CD14-positive monocyte (primary cell): ENCODE measurements at regions not wholly inside any gene's neighbourhood (a gene's known extent, or its start where the extent isn't known, plus 50 kb on each side); places are given as distances from the start of the nearest gene placed in this dataset.

Experiments
- DNase-seq, 3 donors: peaks; one replicate each; pipeline ENCODE4 v3.0.0-alpha.2; 2011 to 2022
- H2AFZ ChIP-seq: 2 replicates; pipeline ENCODE4 v1.6.0; 2012; ENCODE audit warnings: mild to moderate bottlenecking, low read depth, low read length, inconsistent platforms; ENCODE audit not compliant: insufficient read depth, poor library complexity, severe bottlenecking
- H3K27ac ChIP-seq, 2 donors: 1 replicate in 1 of 2; 2 replicates in 1 of 2; pipeline ENCODE4 v1.5.1; 2012 to 2013; ENCODE audit warnings: low read length in 2 of 2, control low read depth in 1 of 2, inconsistent platforms in 1 of 2, low read depth in 1 of 2, mild to moderate bottlenecking in 1 of 2
- H3K27me3 ChIP-seq, 2 donors: one replicate each; pipeline versions ENCODE4 v1.6.0 to v1.6.1; 2011 to 2013; ENCODE audit warnings: low read length in 2 of 2; ENCODE audit not compliant: control insufficient read depth in 2 of 2, insufficient read depth in 2 of 2
- H3K36me3 ChIP-seq, 2 donors: replicated peaks in 1 of 2; 1 replicate in 1 of 2; 2 replicates in 1 of 2; pipeline versions ENCODE4 v1.5.1 to v1.6.1; 2012 to 2013; ENCODE audit warnings: low read length in 2 of 2, control low read depth in 1 of 2, inconsistent platforms in 1 of 2, mild to moderate bottlenecking in 1 of 2; ENCODE audit not compliant: insufficient read depth in 2 of 2, control insufficient read depth in 1 of 2
- H3K4me1 ChIP-seq, 2 donors: 1 replicate in 1 of 2; 2 replicates in 1 of 2; pipeline versions ENCODE4 v1.5.1 to v1.6.1; 2012 to 2013; ENCODE audit warnings: low read length in 2 of 2, control low read depth in 1 of 2, inconsistent platforms in 1 of 2, mild to moderate bottlenecking in 1 of 2, moderate library complexity in 1 of 2; ENCODE audit not compliant: insufficient read depth in 2 of 2, control insufficient read depth in 1 of 2
- H3K4me2 ChIP-seq: replicated peaks from 2 replicates; pipeline ENCODE3; 2012; ENCODE audit warnings: low read length, moderate library complexity, mild to moderate bottlenecking; ENCODE audit not compliant: poor library complexity, severe bottlenecking; ENCODE audit errors: extremely low read depth
- H3K4me3 ChIP-seq, 3 experiments: fragments of 200-600 bp in 1 of 3; sonication (generic) in 1 of 3; replicated peaks in 1 of 3; 1 replicate in 2 of 3; 2 replicates in 1 of 3; pipeline ENCODE4 v1.5.1; 2011 to 2013; ENCODE audit warnings: low read length in 3 of 3, mild to moderate bottlenecking in 3 of 3, control low read depth in 2 of 3, low read depth in 2 of 3, inconsistent platforms in 1 of 3, moderate library complexity in 1 of 3
- H3K79me2 ChIP-seq: 2 replicates; pipeline ENCODE4 v1.6.0; 2012; ENCODE audit warnings: mild to moderate bottlenecking, control low read depth, inconsistent platforms, low read length, moderate library complexity; ENCODE audit not compliant: insufficient read depth
- H3K9ac ChIP-seq: 2 replicates; pipeline ENCODE4 v1.6.0; 2017; ENCODE audit warnings: low read length, mild to moderate bottlenecking; ENCODE audit not compliant: insufficient read depth, poor library complexity, severe bottlenecking
- H3K9me3 ChIP-seq, 2 donors: replicated peaks in 1 of 2; 1 replicate in 1 of 2; 2 replicates in 1 of 2; pipeline versions ENCODE4 v1.5.1 to v1.6.1; 2012 to 2013; ENCODE audit warnings: low read length in 2 of 2, control low read depth in 1 of 2; ENCODE audit not compliant: control insufficient read depth in 1 of 2, insufficient read depth in 1 of 2
- H4K20me1 ChIP-seq: 2 replicates; pipeline ENCODE4 v1.6.0; 2012; ENCODE audit warnings: mild to moderate bottlenecking, low read length, control low read depth, moderate library complexity; ENCODE audit not compliant: insufficient read depth
- H3K27ac Mint-ChIP-seq, 7 donors: one replicate each; pipeline ENCODE4 v1.8.0; 2020; ENCODE audit warnings: mild to moderate bottlenecking in 7 of 7, mixed read lengths in 7 of 7, moderate library complexity in 6 of 7, inconsistent platforms in 2 of 7
- H3K27me3 Mint-ChIP-seq, 3 donors: one replicate each; pipeline ENCODE4 v1.8.0; 2021 to 2022; ENCODE audit warnings: low read depth in 3 of 3, mild to moderate bottlenecking in 3 of 3, mixed read lengths in 3 of 3, moderate library complexity in 3 of 3, inconsistent platforms in 1 of 3
- H3K36me3 Mint-ChIP-seq, 2 donors: one replicate each; pipeline ENCODE4 v1.8.0; 2020; ENCODE audit warnings: mixed read lengths in 2 of 2, inconsistent platforms in 1 of 2, mild to moderate bottlenecking in 1 of 2
- H3K4me1 Mint-ChIP-seq: one replicate; pipeline ENCODE4 v1.8.0; 2020; ENCODE audit warnings: mild to moderate bottlenecking, mixed read lengths
- H3K4me3 Mint-ChIP-seq, 2 donors: one replicate each; pipeline ENCODE4 v1.8.0; 2020; ENCODE audit warnings: mild to moderate bottlenecking in 2 of 2, mixed read lengths in 2 of 2, moderate library complexity in 1 of 2
- H3K9me3 Mint-ChIP-seq, 7 donors: one replicate each; pipeline ENCODE4 v1.8.0; 2020 to 2022; ENCODE audit warnings: mixed read lengths in 7 of 7, mild to moderate bottlenecking in 6 of 7, moderate library complexity in 6 of 7, inconsistent platforms in 2 of 7
- WGBS: methylation state at CpG from one replicate; pipeline ENCODE4 v1.1.5; 2013; ENCODE audit warnings: missing lambda C conversion rate; ENCODE audit not compliant: insufficient coverage; 5-methylcytosine and 5-hydroxymethylcytosine counted together
- intact Hi-C, 2 donors: fragments of 100-400 bp; cut with micrococcal nuclease; formaldehyde crosslinking; loops; one replicate each; pipeline versions ENCODE4 v1.15.0 to v1.15.1; 2023
- TF ChIP-seq, protein P1 (sequence below): fragments of 200-600 bp; IDR thresholded peaks from one replicate; pipeline ENCODE4 v1.8.0; 2022; ENCODE audit warnings: antibody characterized with exemption, mild to moderate bottlenecking

DNA sequence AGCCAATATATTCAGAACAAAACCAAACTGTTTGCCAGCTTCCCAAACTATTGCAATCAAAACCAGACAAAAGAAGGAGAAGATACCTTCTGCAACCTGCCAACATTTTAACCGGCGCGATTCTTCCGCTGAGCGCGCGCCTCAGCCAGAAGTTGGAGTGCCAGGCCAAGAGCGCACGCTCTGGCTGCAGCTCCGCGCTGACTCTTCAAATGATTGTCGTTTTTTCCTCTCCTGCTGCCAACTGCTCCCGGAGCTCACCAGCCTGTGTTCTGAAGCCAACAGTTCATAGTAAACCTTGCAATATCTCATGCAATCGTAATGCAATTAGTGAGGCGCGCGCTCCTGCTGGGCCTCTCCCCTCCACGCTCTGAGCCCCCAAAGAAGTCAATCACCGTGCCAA, 259.7 kb upstream of the MGMT start:
- H3K4me1 Mint-ChIP-seq: no peaks in the 10 kb centered on the region
- no peaks in the 10 kb centered on the region for H4K20me1 ChIP-seq
- H3K9ac ChIP-seq: no peak overlapping the region
- 98% methylated on average over 16 of the region's 19 CpGs for WGBS
- no peaks in the 10 kb centered on the region for H3K36me3 ChIP-seq
- peaks cover 0 to 5% of the 10 kb centered on the region in 2 donors for H3K9me3 ChIP-seq
- H3K79me2 ChIP-seq: no peaks in the 10 kb centered on the region
- H3K4me3 ChIP-seq: no peak overlapping the region
- no peaks in the 10 kb centered on the region for H3K36me3 Mint-ChIP-seq
- no peak overlapping the region for H3K27ac ChIP-seq
- peaks cover 0 to 3% (median 0%) of the 10 kb centered on the region in 3 donors for H3K27me3 Mint-ChIP-seq
- intact Hi-C loops: no loop called here
- peaks cover 0 to 7% (median 3%) of the 10 kb centered on the region in 7 donors for H3K9me3 Mint-ChIP-seq
- no peaks in the 10 kb centered on the region for H3K4me1 ChIP-seq
- no peaks in the 10 kb centered on the region for H3K27me3 ChIP-seq
- DNase-seq: no peak
- H3K4me3 Mint-ChIP-seq: no peak overlapping the region
- H3K27ac Mint-ChIP-seq: no peak overlapping the region
- H2AFZ ChIP-seq: no peak overlapping the region
- TF ChIP-seq, protein P1, sequence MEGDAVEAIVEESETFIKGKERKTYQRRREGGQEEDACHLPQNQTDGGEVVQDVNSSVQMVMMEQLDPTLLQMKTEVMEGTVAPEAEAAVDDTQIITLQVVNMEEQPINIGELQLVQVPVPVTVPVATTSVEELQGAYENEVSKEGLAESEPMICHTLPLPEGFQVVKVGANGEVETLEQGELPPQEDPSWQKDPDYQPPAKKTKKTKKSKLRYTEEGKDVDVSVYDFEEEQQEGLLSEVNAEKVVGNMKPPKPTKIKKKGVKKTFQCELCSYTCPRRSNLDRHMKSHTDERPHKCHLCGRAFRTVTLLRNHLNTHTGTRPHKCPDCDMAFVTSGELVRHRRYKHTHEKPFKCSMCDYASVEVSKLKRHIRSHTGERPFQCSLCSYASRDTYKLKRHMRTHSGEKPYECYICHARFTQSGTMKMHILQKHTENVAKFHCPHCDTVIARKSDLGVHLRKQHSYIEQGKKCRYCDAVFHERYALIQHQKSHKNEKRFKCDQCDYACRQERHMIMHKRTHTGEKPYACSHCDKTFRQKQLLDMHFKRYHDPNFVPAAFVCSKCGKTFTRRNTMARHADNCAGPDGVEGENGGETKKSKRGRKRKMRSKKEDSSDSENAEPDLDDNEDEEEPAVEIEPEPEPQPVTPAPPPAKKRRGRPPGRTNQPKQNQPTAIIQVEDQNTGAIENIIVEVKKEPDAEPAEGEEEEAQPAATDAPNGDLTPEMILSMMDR: no peak
- no peak overlapping the region for H3K4me2 ChIP-seq

DNA sequence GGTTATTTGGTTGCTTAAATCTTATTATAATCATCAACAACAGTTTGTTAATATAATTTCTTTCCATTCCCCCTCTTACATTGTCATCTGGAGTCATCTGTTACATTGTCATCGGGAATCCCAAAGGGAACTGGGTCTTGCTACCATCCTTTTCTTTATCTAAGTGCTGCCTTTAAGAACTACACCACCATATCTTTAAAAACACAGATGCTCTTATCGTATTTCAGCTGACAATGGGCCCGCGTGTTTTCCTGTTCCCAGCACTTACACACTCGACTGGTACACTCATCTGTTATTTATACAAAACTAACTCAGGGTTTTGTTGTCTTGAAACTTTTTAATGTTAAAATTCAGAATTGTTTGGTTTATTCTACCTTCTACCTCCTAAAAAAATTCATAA, 256.2 kb upstream of the MGMT start:
- no peaks in the 10 kb centered on the region for H3K4me1 ChIP-seq
- WGBS: no CpG with 5 or more reads among the region's 5 CpGs
- TF ChIP-seq, protein P1: no peak
- Mint-ChIP-seq H3K27ac (no peak overlapping the region), H3K27me3 (peaks cover 0 to 3% (median 0%) of the 10 kb centered on the region in 3 donors), H3K36me3 (no peaks in the 10 kb centered on the region), H3K4me3 (no peak overlapping the region), H3K9me3 (peaks cover 0 to 5% (median 2%) of the 10 kb centered on the region in 7 donors), H3K4me1 (no peaks in the 10 kb centered on the region)
- H3K9me3 ChIP-seq: peaks cover 0 to 5% of the 10 kb centered on the region in 2 donors
- H4K20me1 ChIP-seq: no peaks in the 10 kb centered on the region
- no peaks in the 10 kb centered on the region for H3K36me3 ChIP-seq
- H3K27ac ChIP-seq: no peak overlapping the region
- intact Hi-C loops: no loop called here
- no peak overlapping the region for H2AFZ ChIP-seq
- H3K4me3 ChIP-seq: no peak overlapping the region
- no peaks in the 10 kb centered on the region for H3K79me2 ChIP-seq
- DNase-seq: no peak
- no peak overlapping the region for H3K4me2 ChIP-seq
- H3K27me3 ChIP-seq: no peaks in the 10 kb centered on the region
- H3K9ac ChIP-seq: no peak overlapping the region
